ENCODE measurements at regions not wholly inside any gene's neighbourhood (a gene's known extent, or its start where the extent isn't known, plus 50 kb on each side); places are given as distances from the start of the nearest gene placed in this dataset.
A peak's percentile ranks its signal among the peaks of the same experiment; 100 is the strongest.

- no peaks in the 10 kb centered on the region for H4K20me1 ChIP-seq (ENCODE audit: control insufficient read depth, extremely low read depth, insufficient read depth, low read length)
- H3K27me3 ChIP-seq (ENCODE audit: control insufficient read depth, insufficient read depth, low read length), result no peaks in the 10 kb centered on the region
- TF ChIP-seq EZH2 (IDR thresholded peaks at IDR 0.05; ENCODE audit: low read length, missing control alignments), result no peak
- no peak for TF ChIP-seq CTCF (conservative IDR thresholded peaks at IDR 0.05 in 1 of 2, IDR thresholded peaks at IDR 0.05 in 1 of 2; ENCODE audit: low read depth in 1 of 2, low read length in 2 of 2)
- no peaks in the 10 kb centered on the region for H3K79me2 ChIP-seq (ENCODE audit: control insufficient read depth, insufficient read depth, low read length)
- no peaks in the 10 kb centered on the region for H3K4me1 ChIP-seq (ENCODE audit: control insufficient read depth, extremely low read depth, insufficient read depth, low read length)
- no peak overlapping the region for H3K4me3 ChIP-seq (replicated peaks in 1 of 4; ENCODE audit: control extremely low read depth in 1 of 4, insufficient read depth in 1 of 4, low read depth in 3 of 4, low read length in 4 of 4)
- no peak overlapping the region for H2AFZ ChIP-seq (ENCODE audit: low read length)
- H3K4me2 ChIP-seq (ENCODE audit: extremely low read depth, insufficient read depth, low read length), result no peak overlapping the region
- H3K36me3 ChIP-seq (ENCODE audit: control insufficient read depth, insufficient read depth, low read length), result no peaks in the 10 kb centered on the region
- H3K9ac ChIP-seq (ENCODE audit: insufficient read depth, low read length), result no peak overlapping the region
- no peaks in the 10 kb centered on the region for H3K9me3 ChIP-seq (ENCODE audit: control insufficient read depth, insufficient read depth, low read depth, low read length)
- no peak overlapping the region for H3K27ac ChIP-seq (ENCODE audit: insufficient read depth, low read length)
- no peak for DNase-seq (ENCODE audit: low read depth in 2 of 2)
These were observed 259.8 kb downstream of the NUAK1 start for GRCh38 chr12:105878964-105879363.

- no peak overlapping the region for H2AFZ ChIP-seq (ENCODE audit: low read length)
- H3K9me3 ChIP-seq (ENCODE audit: control insufficient read depth, insufficient read depth, low read depth, low read length), result no peaks in the 10 kb centered on the region
- no peak overlapping the region for H3K4me3 ChIP-seq (replicated peaks in 1 of 4; ENCODE audit: control extremely low read depth in 1 of 4, insufficient read depth in 1 of 4, low read depth in 3 of 4, low read length in 4 of 4)
- no peaks in the 10 kb centered on the region for H3K27me3 ChIP-seq (ENCODE audit: control insufficient read depth, insufficient read depth, low read length)
- H3K27ac ChIP-seq (ENCODE audit: insufficient read depth, low read length), result no peak overlapping the region
- no peaks in the 10 kb centered on the region for H4K20me1 ChIP-seq (ENCODE audit: control insufficient read depth, extremely low read depth, insufficient read depth, low read length)
- no peaks in the 10 kb centered on the region for H3K36me3 ChIP-seq (ENCODE audit: control insufficient read depth, insufficient read depth, low read length)
- no peak overlapping the region for H3K9ac ChIP-seq (ENCODE audit: insufficient read depth, low read length)
- no peak overlapping the region for H3K4me2 ChIP-seq (ENCODE audit: extremely low read depth, insufficient read depth, low read length)
- H3K79me2 ChIP-seq (ENCODE audit: control insufficient read depth, insufficient read depth, low read length), result no peaks in the 10 kb centered on the region
- DNase-seq (ENCODE audit: low read depth in 2 of 2), result no peak
- H3K4me1 ChIP-seq (ENCODE audit: control insufficient read depth, extremely low read depth, insufficient read depth, low read length), result no peaks in the 10 kb centered on the region
- TF ChIP-seq CTCF (conservative IDR thresholded peaks at IDR 0.05 in 1 of 2, IDR thresholded peaks at IDR 0.05 in 1 of 2; ENCODE audit: low read depth in 1 of 2, low read length in 2 of 2) (no peak), EZH2 (IDR thresholded peaks at IDR 0.05; ENCODE audit: low read length, missing control alignments) (no peak)
These were observed 257.8 kb downstream of the NUAK1 start for GRCh38 chr12:105880824-105881388.

GRCh38 chr12:105882404-105882803 lies 256.4 kb downstream of the NUAK1 start:
- Histone ChIP-seq H3K4me2 (ENCODE audit: extremely low read depth, insufficient read depth, low read length) (no peak overlapping the region), H2AFZ (ENCODE audit: low read length) (no peak overlapping the region), H3K36me3 (ENCODE audit: control insufficient read depth, insufficient read depth, low read length) (no peaks in the 10 kb centered on the region), H3K4me1 (ENCODE audit: control insufficient read depth, extremely low read depth, insufficient read depth, low read length) (no peaks in the 10 kb centered on the region), H3K79me2 (ENCODE audit: control insufficient read depth, insufficient read depth, low read length) (no peaks in the 10 kb centered on the region), H3K4me3 (replicated peaks in 1 of 4; ENCODE audit: control extremely low read depth in 1 of 4, insufficient read depth in 1 of 4, low read depth in 3 of 4, low read length in 4 of 4) (no peak overlapping the region), H3K9me3 (ENCODE audit: control insufficient read depth, insufficient read depth, low read depth, low read length) (no peaks in the 10 kb centered on the region), H3K27ac (ENCODE audit: insufficient read depth, low read length) (no peak overlapping the region), H3K9ac (ENCODE audit: insufficient read depth, low read length) (no peak overlapping the region), H4K20me1 (ENCODE audit: control insufficient read depth, extremely low read depth, insufficient read depth, low read length) (no peaks in the 10 kb centered on the region), H3K27me3 (ENCODE audit: control insufficient read depth, insufficient read depth, low read length) (no peaks in the 10 kb centered on the region)
- no peak for TF ChIP-seq EZH2 (IDR thresholded peaks at IDR 0.05; ENCODE audit: low read length, missing control alignments)
- DNase-seq (ENCODE audit: low read depth in 2 of 2), result peak in 1 of 2 donors; percentile 58

Data from fibroblast of lung (primary cell).